K562 (cell line): ENCODE measurements at regions not wholly inside any gene's neighbourhood (a gene's known extent, or its start where the extent isn't known, plus 50 kb on each side); places are given as distances from the start of the nearest gene placed in this dataset.

ENCODE experiments used
- ATAC-seq: fragments of 200-7000 bp; cut with Tn5 transposase; 3 replicates; pipeline ENCODE4 v1.9.1; 2020; ENCODE audit warnings: moderate library complexity
- BruUV-seq: library from RNA; stranded (reverse); fragments of 400-500 nt; replicated peaks from 2 replicates; lab custom pipeline; 2021; lab: Mats Ljungman, UMichigan
- CTCF ChIA-PET: fragments of 300-600 bp; formaldehyde crosslinking; extraction: SDS; loops from one replicate; lab custom pipeline; 2021; ENCODE audit warnings: low intra/inter-chr PET ratio; lab: Yijun Ruan, JAX
- POLR2A ChIA-PET: fragments of 300-600, 350-650 bp; sonication (Branson Sonifier 250); formaldehyde crosslinking; extraction: SDS; loops from one replicate; lab custom pipeline; 2021; ENCODE audit warnings: antibody characterized with exemption, inconsistent platforms; lab: Yijun Ruan, JAX
- DNase-seq, 4 experiments: peaks; one replicate each; pipeline versions ENCODE4 v3.0.0 to v3.0.0-alpha.2; 2011 to 2018; ENCODE audit warnings: low spot score in 3 of 4, mixed read lengths in 3 of 4; ENCODE audit errors: extremely low read depth in 1 of 4
- FAIRE-seq: peaks from 2 replicates; lab custom pipeline; 2011; peaks lifted over from hg19 to GRCh38; lab: Jason Lieb, UNC
- H2AFZ ChIP-seq: 2 replicates; pipeline ENCODE4 v1.6.0; 2011; ENCODE audit warnings: low read depth, low read length, control low read depth, inconsistent platforms
- H3K27ac ChIP-seq: fragments of 200-600 bp; 3 replicates; pipeline ENCODE4 v1.8.0; 2011; ENCODE audit warnings: low read depth, mild to moderate bottlenecking, control low read depth, inconsistent platforms, low read length, moderate library complexity, mixed read lengths; ENCODE audit errors: extremely low read depth
- H3K27me3 ChIP-seq, 2 experiments: fragments of 300-600 bp in 1 of 2; 2 replicates in 1 of 2; 3 replicates in 1 of 2; pipeline versions ENCODE4 v1.6.0 to v1.8.0; 2011; ENCODE audit warnings: inconsistent platforms in 2 of 2, low read length in 2 of 2, mild to moderate bottlenecking in 1 of 2, mixed read lengths in 1 of 2, moderate library complexity in 1 of 2; ENCODE audit not compliant: control insufficient read depth in 2 of 2, insufficient read depth in 2 of 2
- H3K36me3 ChIP-seq: fragments of 300-600 bp; 3 replicates; pipeline ENCODE4 v1.8.0; 2011; ENCODE audit warnings: mild to moderate bottlenecking, low read length, inconsistent platforms; ENCODE audit not compliant: control insufficient read depth, insufficient read depth
- H3K4me1 ChIP-seq, 2 experiments: fragments of 200-600 bp in 1 of 2; replicated peaks in 1 of 2; 2 replicates in 1 of 2; 3 replicates in 1 of 2; pipeline versions ENCODE4 v1.5.1 to v1.8.0; 2011; ENCODE audit warnings: inconsistent platforms in 2 of 2, low read length in 2 of 2, mild to moderate bottlenecking in 1 of 2, mixed read lengths in 1 of 2, moderate library complexity in 1 of 2; ENCODE audit not compliant: control insufficient read depth in 2 of 2, insufficient read depth in 2 of 2
- H3K4me2 ChIP-seq: 2 replicates; pipeline ENCODE4 v1.6.1; 2011; ENCODE audit warnings: low read length, control low read depth, inconsistent platforms, mixed read lengths; ENCODE audit not compliant: insufficient read depth
- H3K4me3 ChIP-seq: fragments of 200-600 bp; sonication (generic), shearing (Covaris generic); 2 replicates; pipeline ENCODE4 v1.5.1; 2016; ENCODE audit warnings: control low read depth, inconsistent platforms
- H3K79me2 ChIP-seq: fragments of 200-600 bp; 3 replicates; pipeline ENCODE4 v1.8.0; 2011; ENCODE audit warnings: low read length, inconsistent platforms; ENCODE audit not compliant: control insufficient read depth, insufficient read depth
- H3K9ac ChIP-seq, 2 experiments: 2 replicates each; pipeline versions ENCODE4 v1.6.0 to v1.6.1; 2011; ENCODE audit warnings: low read depth in 2 of 2, low read length in 2 of 2, control low read depth in 1 of 2, inconsistent platforms in 1 of 2, mild to moderate bottlenecking in 1 of 2, mixed read lengths in 1 of 2; ENCODE audit not compliant: insufficient read depth in 1 of 2
- H3K9me1 ChIP-seq: one replicate; pipeline ENCODE4 v1.6.0; 2011; ENCODE audit warnings: inconsistent platforms, mild to moderate bottlenecking, low read length, moderate library complexity; ENCODE audit not compliant: control insufficient read depth, insufficient read depth
- H3K9me3 ChIP-seq: replicated peaks from 2 replicates; pipeline ENCODE4 v1.5.1; 2011; ENCODE audit warnings: low read depth, low read length, inconsistent platforms; ENCODE audit not compliant: control insufficient read depth, insufficient read depth
- H4K20me1 ChIP-seq: replicated peaks from 2 replicates; pipeline ENCODE4 v1.6.1; 2011; ENCODE audit warnings: low read length, inconsistent platforms, mixed read lengths; ENCODE audit not compliant: control insufficient read depth, insufficient read depth
- CHD4 ChIP-seq: fragments of 200-600 bp; sonication (generic); IDR thresholded peaks from 3 replicates; pipeline ENCODE4 v1.6.1; 2012; ENCODE audit warnings: low read depth, mild to moderate bottlenecking, mixed read lengths, low read length, inconsistent platforms; ENCODE audit not compliant: insufficient read depth, insufficient replicate concordance, poor library complexity, severe bottlenecking
- E2F3 ChIP-seq: fragments of 250-450 bp; sonication (Bioruptor Pico); IDR thresholded peaks from 2 replicates; pipeline ENCODE4 v1.4.0; 2020; ENCODE audit warnings: mild to moderate bottlenecking
- ETS2 ChIP-seq: IDR thresholded peaks from 2 replicates; pipeline ENCODE4 v1.6.1; 2016; ENCODE audit warnings: borderline replicate concordance, missing genetic modification characterization, mild to moderate bottlenecking, moderate library complexity, missing compliant biosample characterization; ENCODE audit not compliant: poor library complexity, severe bottlenecking
- FIP1L1 ChIP-seq: fragments of 200-400 bp; formaldehyde crosslinking; IDR thresholded peaks from 2 replicates; pipeline ENCODE4 v1.6.1; 2018; ENCODE audit warnings: mild to moderate bottlenecking, low read depth, low read length; ENCODE audit not compliant: poor library complexity, severe bottlenecking
- MYC ChIP-seq, 2 experiments: fragments of 250-450 bp in 1 of 2; sonication (Bioruptor Pico) in 1 of 2; IDR thresholded peaks; 2 replicates each; pipeline versions ENCODE4 v1.5.1 to v1.6.1; 2012 to 2021; ENCODE audit warnings: low read depth in 2 of 2, borderline replicate concordance in 1 of 2, improper control_type of control experiment in 1 of 2, low read length in 1 of 2, mild to moderate bottlenecking in 1 of 2, moderate library complexity in 1 of 2
- NCOR1 ChIP-seq: fragments of 450-650 bp; IDR thresholded peaks from 2 replicates; pipeline ENCODE4 v1.6.1; 2016; ENCODE audit warnings: mild to moderate bottlenecking, moderate library complexity
- NFIC ChIP-seq: fragments of 450-650 bp; IDR thresholded peaks from 2 replicates; pipeline ENCODE4 v1.6.1; 2017; ENCODE audit warnings: mild to moderate bottlenecking, inconsistent platforms
- NR3C1 ChIP-seq: sonication (generic); formaldehyde crosslinking; IDR thresholded peaks from 2 replicates; pipeline ENCODE4 v1.8.1; 2022; ENCODE audit warnings: missing genetic modification reagents
- PHB ChIP-seq: fragments of 250-450 bp; sonication (Bioruptor Pico); IDR thresholded peaks from 2 replicates; pipeline ENCODE4 v1.5.0; 2021
- POLR2A ChIP-seq: fragments of 450-650 bp; conservative IDR thresholded peaks from 2 replicates; pipeline ENCODE4 v1.6.1; 2016
- RAD21 ChIP-seq, 2 experiments: fragments of 250-450 bp in 1 of 2; fragments of 450-650 bp in 1 of 2; sonication (Bioruptor Pico) in 1 of 2; formaldehyde crosslinking in 1 of 2; IDR thresholded peaks in 1 of 2; conservative IDR thresholded peaks in 1 of 2; 2 replicates each; pipeline versions ENCODE4 v1.4.0 to v1.8.0; 2020 to 2022; ENCODE audit warnings: mild to moderate bottlenecking in 2 of 2, moderate library complexity in 1 of 2
- SP1 ChIP-seq: sonication (generic); formaldehyde crosslinking; IDR thresholded peaks from 2 replicates; pipeline ENCODE4 v1.8.1; 2022; ENCODE audit warnings: mild to moderate bottlenecking, missing genetic modification reagents
- U2AF2 ChIP-seq: fragments of 200-400 bp; formaldehyde crosslinking; optimal IDR thresholded peaks from 2 replicates; pipeline ENCODE3; 2017; ENCODE audit warnings: low read depth, mild to moderate bottlenecking, low read length
- ZEB2 ChIP-seq: fragments of 450-650 bp; IDR thresholded peaks from 2 replicates; pipeline ENCODE4 v1.6.1; 2016
- ZNF146 ChIP-seq: IDR thresholded peaks from one replicate; pipeline ENCODE4 v1.6.1; 2018; ENCODE audit warnings: missing compliant biosample characterization; ENCODE audit not compliant: unreplicated experiment
- ZNF175 ChIP-seq: fragments of 200-800 bp; sonication (Bioruptor generic); IDR thresholded peaks from 2 replicates; pipeline ENCODE4 v1.6.1; 2016; ENCODE audit warnings: low read depth, mild to moderate bottlenecking, missing genetic modification characterization, missing compliant biosample characterization
- ZNF311 ChIP-seq: fragments of 250-450 bp; sonication (Bioruptor Pico); IDR thresholded peaks from 2 replicates; pipeline ENCODE4 v1.4.0; 2020; ENCODE audit warnings: mild to moderate bottlenecking, moderate library complexity
- ZNF41 ChIP-seq: fragments of 250-450 bp; sonication (Bioruptor Pico); conservative IDR thresholded peaks from 2 replicates; pipeline ENCODE4 v1.4.0; 2020; ENCODE audit warnings: mild to moderate bottlenecking
- ZNF586 ChIP-seq: fragments of 450-650 bp; formaldehyde crosslinking; conservative IDR thresholded peaks from 2 replicates; pipeline ENCODE4 v1.4.0; 2020; ENCODE audit warnings: mild to moderate bottlenecking, moderate library complexity
- WGBS: fragments of 100-300 bp; shearing (Covaris generic); methylation state at CpG from one replicate; pipeline ENCODE4 v1.1.6; 2016; ENCODE audit warnings: low coverage, mixed read lengths; ENCODE audit not compliant: insufficient coverage; ENCODE audit errors: missing lambda C conversion rate; 5-methylcytosine and 5-hydroxymethylcytosine counted together
- in situ Hi-C: fragments of 300-500 bp; cut with MboI; formaldehyde crosslinking; loops from 4 replicates; pipeline ENCODE4 v1.15.0; 2018; ENCODE audit warnings: inconsistent platforms, mixed read lengths
- intact Hi-C: fragments of 100-400 bp; cut with micrococcal nuclease; formaldehyde crosslinking; loops from 2 replicates; pipeline ENCODE4 v1.14.2; 2022

DNA sequence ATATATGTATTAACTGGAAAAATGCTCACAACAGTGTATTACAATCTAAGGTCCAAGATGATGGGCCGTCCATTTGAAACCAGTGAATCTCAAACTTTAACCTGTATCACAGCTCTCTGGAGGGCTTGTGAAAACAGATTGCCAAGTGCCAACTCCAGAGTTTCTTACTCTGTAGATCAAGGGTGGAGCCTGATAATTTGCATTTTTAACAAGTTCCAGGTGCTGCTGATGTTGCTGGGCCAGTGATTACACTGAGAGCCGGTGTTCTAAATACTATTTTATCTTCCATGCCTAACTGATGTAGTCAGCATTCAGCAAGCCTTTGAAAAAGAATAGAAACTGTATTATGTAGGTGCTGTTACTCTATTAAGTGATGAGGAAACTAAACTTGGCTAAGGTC lies 269.9 kb upstream of the FERD3L start:
- H3K9ac ChIP-seq = no peak overlapping the region
- H3K36me3 ChIP-seq = no peaks in the 10 kb centered on the region
- no peak for FAIRE-seq
- ATAC-seq = no peak
- H3K27ac ChIP-seq = no peak overlapping the region
- no peaks in the 10 kb centered on the region for H3K4me1 ChIP-seq
- no peak for DNase-seq
- no peak overlapping the region for H3K4me3 ChIP-seq
- H3K9me1 ChIP-seq = no peaks in the 10 kb centered on the region
- H3K27me3 ChIP-seq = no peaks in the 10 kb centered on the region
- no TSS peak for BruUV-seq
- in situ Hi-C loops = no loop called here
- H3K79me2 ChIP-seq = no peaks in the 10 kb centered on the region
- H3K4me2 ChIP-seq = no peak overlapping the region
- no peak for TF ChIP-seq U2AF2
- no peak for TF ChIP-seq RAD21 (CRISPR knock-in tag; conservative IDR thresholded peaks at IDR 0.05 in 1 of 2, IDR thresholded peaks at IDR 0.05 in 1 of 2)
- no peak for TF ChIP-seq ZNF175 (CRISPR knock-in tag)
- TF ChIP-seq NCOR1 = no peak
- no peak for TF ChIP-seq E2F3 (CRISPR knock-in tag)
- no peak for TF ChIP-seq ZEB2
- TF ChIP-seq MYC (IDR thresholded peaks at IDR 0.05; ENCODE audit: low read depth, low read length) = no peak
- no peak for TF ChIP-seq MYC (CRISPR knock-in tag; IDR thresholded peaks at IDR 0.05; ENCODE audit: borderline replicate concordance, low read depth)
- TF ChIP-seq ZNF146 (CRISPR knock-in tag) = no peak
- no peak for TF ChIP-seq ZNF586 (CRISPR knock-in tag)
- TF ChIP-seq NFIC = no peak
- TF ChIP-seq ZNF41 (CRISPR knock-in tag) = no peak
- TF ChIP-seq CHD4 = no peak
- no peak for TF ChIP-seq ETS2 (tag)
- TF ChIP-seq PHB (CRISPR knock-in tag) = no peak
- no peak for TF ChIP-seq POLR2A
- TF ChIP-seq NR3C1 (CRISPR knock-in tag) = no peak
- TF ChIP-seq SP1 = no peak
- TF ChIP-seq ZNF311 (CRISPR knock-in tag) = no peak
- no peak for TF ChIP-seq FIP1L1
- TF ChIP-seq, all 486 proteins: peak for 0
- CTCF ChIA-PET = no interaction called here
- intact Hi-C loops = no loop called here
- H2AFZ ChIP-seq = no peak overlapping the region
- POLR2A ChIA-PET = no interaction called here
- WGBS = 2% methylated on average over 2 of the region's 2 CpGs
- no peaks in the 10 kb centered on the region for H4K20me1 ChIP-seq
- no peaks in the 10 kb centered on the region; the same call in 1 of the 2 replicates for H3K9me3 ChIP-seq
